ENCODE measurements at regions not wholly inside any gene's neighbourhood (a gene's known extent, or its start where the extent isn't known, plus 50 kb on each side); places are given as distances from the start of the nearest gene placed in this dataset.
"Not testable (repeated sequence)": the region's sequence is repeated elsewhere in the genome, so short reads cannot be mapped to it uniquely, and the experiment has no call there.

- intact Hi-C loops (cut with DNase I; ENCODE audit: low total_unique reads); H3K4me3 ChIP-seq (ENCODE audit: low read depth, poor library complexity, severe bottlenecking); DNase-seq (ENCODE audit: low spot score in 2 of 2): not testable (repeated sequence)
- 92 to 100% methylated on average over 1 of the region's 1 CpG for WGBS, 2 donors
These were observed 70.8 kb downstream of the TBC1D26 start for GRCh38 chr17:15802917-15803316.

DNA sequence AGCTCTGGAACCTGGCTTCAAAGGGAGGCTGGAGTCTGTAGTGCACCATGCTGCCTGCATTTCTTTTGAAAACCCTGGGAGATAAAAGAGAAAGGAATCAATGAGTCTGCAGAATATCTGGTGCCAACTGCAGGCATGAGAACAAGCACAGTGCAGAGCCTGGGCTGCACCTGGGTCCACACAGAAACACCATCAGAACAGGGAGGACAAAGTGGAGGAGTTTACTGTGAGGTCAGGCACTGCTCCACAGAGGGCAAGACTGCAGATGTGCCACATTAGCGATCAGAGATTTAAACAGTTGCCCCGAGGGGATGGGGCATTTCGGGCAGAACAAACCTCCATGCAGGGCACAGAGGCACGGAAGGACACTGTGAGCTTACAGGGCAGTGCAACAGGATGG is 74.7 kb downstream of the TBC1D26 start:
- intact Hi-C loops (cut with DNase I; ENCODE audit: low total_unique reads); H3K4me3 ChIP-seq (ENCODE audit: low read depth, poor library complexity, severe bottlenecking); DNase-seq (ENCODE audit: low spot score in 2 of 2): not testable (repeated sequence)
- WGBS, 2 donors, result 44 to 67% methylated on average over 3 of the region's 4 CpGs

- H3K4me3 ChIP-seq (ENCODE audit: low read depth, poor library complexity, severe bottlenecking); DNase-seq (ENCODE audit: low spot score in 2 of 2); intact Hi-C loops (cut with DNase I; ENCODE audit: low total_unique reads): not testable (repeated sequence)
- 82 to 86% methylated on average over 5 of the region's 7 CpGs for WGBS, 2 donors
These were observed 81.3 kb downstream of the TBC1D26 start for GRCh38 chr17:15813388-15813787.

DNA sequence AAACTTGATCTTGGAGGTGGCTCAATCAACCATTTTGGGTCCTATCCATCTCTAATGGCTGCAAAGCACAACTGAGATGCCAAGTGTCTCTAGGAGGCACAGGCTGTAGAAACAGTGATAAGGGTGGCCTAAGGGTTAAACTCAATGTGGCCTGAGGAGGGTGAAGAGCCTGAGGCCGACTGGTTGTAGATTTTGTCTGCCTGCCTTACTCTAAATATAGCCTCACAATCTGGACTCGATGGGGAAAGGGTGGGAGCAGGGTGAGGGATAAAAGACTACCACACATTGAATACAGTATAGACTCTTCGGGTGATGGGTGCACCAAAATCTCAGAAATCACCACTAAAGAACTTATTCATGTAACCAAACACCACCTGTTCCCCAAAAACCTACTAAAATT is 81.9 kb downstream of the TBC1D26 start:
- H3K4me3 ChIP-seq (ENCODE audit: low read depth, poor library complexity, severe bottlenecking); intact Hi-C loops (cut with DNase I; ENCODE audit: low total_unique reads); DNase-seq (ENCODE audit: low spot score in 2 of 2): not testable (repeated sequence)
- 43 to 51% methylated on average over 2 to 3 of the region's 3 CpGs for WGBS, 2 donors

- peak in 1 of 2 donors; percentile 65 for DNase-seq (ENCODE audit: low spot score in 2 of 2)
- 93 to 95% methylated on average over 20 of the region's 20 CpGs for WGBS, 2 donors
- H3K4me3 ChIP-seq (ENCODE audit: low read depth, poor library complexity, severe bottlenecking); intact Hi-C loops (cut with DNase I; ENCODE audit: low total_unique reads): not testable (repeated sequence)
These were observed 85.8 kb downstream of the TBC1D26 start for GRCh38 chr17:15817861-15818260.

GRCh38 chr17:15822280-15822679 is 90.2 kb downstream of the TBC1D26 start:
- WGBS, 2 donors, result 74 to 92% methylated on average over 3 to 4 of the region's 5 CpGs
- intact Hi-C loops (cut with DNase I; ENCODE audit: low total_unique reads); H3K4me3 ChIP-seq (ENCODE audit: low read depth, poor library complexity, severe bottlenecking): not testable (repeated sequence)
- peak in 1 of 2 donors; percentile 29 for DNase-seq (ENCODE audit: low spot score in 2 of 2)

DNA sequence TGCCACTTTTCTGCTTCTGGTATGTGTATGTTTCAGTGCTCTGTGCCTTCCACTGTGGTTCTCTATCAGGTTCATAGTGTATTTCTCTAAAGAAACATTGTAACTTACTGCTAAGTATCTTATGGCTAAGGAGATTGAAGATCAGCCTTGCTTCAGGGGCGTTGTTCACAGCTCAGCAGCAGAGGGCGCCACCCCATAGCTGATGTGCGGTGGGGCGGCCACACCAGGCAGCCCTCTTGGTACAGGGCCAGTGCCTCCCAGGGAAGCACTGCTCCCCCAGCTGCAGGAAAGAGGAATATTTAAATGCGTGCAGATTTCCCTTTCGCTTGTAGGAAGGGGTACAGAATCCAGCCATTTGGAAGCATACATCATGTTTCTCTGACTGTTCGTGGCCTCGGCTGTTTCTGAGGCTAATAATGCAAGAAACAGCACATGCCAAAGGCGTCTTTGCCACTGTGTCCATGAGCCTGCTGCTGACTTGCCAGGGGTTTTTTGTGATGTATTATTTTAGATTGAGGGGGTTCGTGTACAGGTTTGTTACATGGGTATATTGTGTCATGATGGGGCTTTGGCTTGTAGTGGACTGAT is 96.7 kb downstream of the TBC1D26 start:
- intact Hi-C loops (cut with DNase I; ENCODE audit: low total_unique reads); H3K4me3 ChIP-seq (ENCODE audit: low read depth, poor library complexity, severe bottlenecking): not testable (repeated sequence)

DNA sequence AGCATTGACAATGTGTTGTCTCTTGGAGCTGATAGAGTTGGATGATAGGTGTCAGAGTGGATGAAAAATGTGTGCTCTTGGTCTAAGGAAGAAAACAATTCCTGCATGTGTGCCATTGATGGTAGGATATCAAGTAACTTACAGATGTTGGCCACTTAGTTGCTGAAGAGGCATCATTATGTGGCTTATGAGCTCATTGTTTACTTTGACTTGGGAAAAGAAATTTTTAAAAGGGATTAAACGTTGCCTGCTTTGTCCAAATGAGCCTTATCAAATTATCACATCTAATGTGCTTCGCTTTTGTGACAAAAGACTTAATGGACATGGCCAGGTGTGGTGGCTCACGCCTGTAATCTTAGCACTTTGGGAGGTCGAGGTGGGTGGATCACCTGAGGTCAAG is 98.1 kb downstream of the TBC1D26 start:
- peak in 1 of 2 donors; percentile 25 for DNase-seq (ENCODE audit: low spot score in 2 of 2)
- intact Hi-C loops (cut with DNase I; ENCODE audit: low total_unique reads); H3K4me3 ChIP-seq (ENCODE audit: low read depth, poor library complexity, severe bottlenecking): not testable (repeated sequence)
- 73 to 83% methylated on average over 4 of the region's 4 CpGs for WGBS, 2 donors

More for the DNA sequence above, 96.7 kb downstream of the TBC1D26 start:
- 5 to 7% methylated on average over 8 to 9 of the region's 10 CpGs for WGBS, 2 donors
- DNase-seq (ENCODE audit: low spot score in 2 of 2), result peak; percentile 67 to 94
- TF ChIP-seq, protein P1, sequence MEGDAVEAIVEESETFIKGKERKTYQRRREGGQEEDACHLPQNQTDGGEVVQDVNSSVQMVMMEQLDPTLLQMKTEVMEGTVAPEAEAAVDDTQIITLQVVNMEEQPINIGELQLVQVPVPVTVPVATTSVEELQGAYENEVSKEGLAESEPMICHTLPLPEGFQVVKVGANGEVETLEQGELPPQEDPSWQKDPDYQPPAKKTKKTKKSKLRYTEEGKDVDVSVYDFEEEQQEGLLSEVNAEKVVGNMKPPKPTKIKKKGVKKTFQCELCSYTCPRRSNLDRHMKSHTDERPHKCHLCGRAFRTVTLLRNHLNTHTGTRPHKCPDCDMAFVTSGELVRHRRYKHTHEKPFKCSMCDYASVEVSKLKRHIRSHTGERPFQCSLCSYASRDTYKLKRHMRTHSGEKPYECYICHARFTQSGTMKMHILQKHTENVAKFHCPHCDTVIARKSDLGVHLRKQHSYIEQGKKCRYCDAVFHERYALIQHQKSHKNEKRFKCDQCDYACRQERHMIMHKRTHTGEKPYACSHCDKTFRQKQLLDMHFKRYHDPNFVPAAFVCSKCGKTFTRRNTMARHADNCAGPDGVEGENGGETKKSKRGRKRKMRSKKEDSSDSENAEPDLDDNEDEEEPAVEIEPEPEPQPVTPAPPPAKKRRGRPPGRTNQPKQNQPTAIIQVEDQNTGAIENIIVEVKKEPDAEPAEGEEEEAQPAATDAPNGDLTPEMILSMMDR (IDR thresholded peaks at IDR 0.05), result peak in 1 of 3 donors; percentile 48

GRCh38 chr17:15831182-15831581 is 99.1 kb downstream of the TBC1D26 start:
- peak in 1 of 2 donors; percentile 37 for DNase-seq (ENCODE audit: low spot score in 2 of 2)
- H3K4me3 ChIP-seq (ENCODE audit: low read depth, poor library complexity, severe bottlenecking); intact Hi-C loops (cut with DNase I; ENCODE audit: low total_unique reads): not testable (repeated sequence)
- WGBS, 2 donors, result 60 to 70% methylated on average over 6 of the region's 6 CpGs

- 79 to 80% methylated on average over 11 of the region's 11 CpGs for WGBS, 2 donors
These were observed 100.9 kb downstream of the TBC1D26 start for GRCh38 chr17:15832921-15833480.

GRCh38 chr17:15833890-15834289 is 101.8 kb downstream of the TBC1D26 start:
- peak in 1 of 2 donors; percentile 59 for DNase-seq (ENCODE audit: low spot score in 2 of 2)
- 45 to 66% methylated on average over 4 to 5 of the region's 5 CpGs for WGBS, 2 donors
- H3K4me3 ChIP-seq (ENCODE audit: low read depth, poor library complexity, severe bottlenecking); intact Hi-C loops (cut with DNase I; ENCODE audit: low total_unique reads): not testable (repeated sequence)

More at GRCh38 chr17:15832921-15833480, 100.9 kb downstream of the TBC1D26 start:
- DNase-seq (ENCODE audit: low spot score in 2 of 2), result peak in 1 of 2 donors; percentile 58
- H3K4me3 ChIP-seq (ENCODE audit: low read depth, poor library complexity, severe bottlenecking); intact Hi-C loops (cut with DNase I; ENCODE audit: low total_unique reads): not testable (repeated sequence)

GRCh38 chr17:15835481-15835880 is 103.4 kb downstream of the TBC1D26 start:
- DNase-seq (ENCODE audit: low spot score in 2 of 2), result peak in 1 of 2 donors; percentile 39
- H3K4me3 ChIP-seq (ENCODE audit: low read depth, poor library complexity, severe bottlenecking); intact Hi-C loops (cut with DNase I; ENCODE audit: low total_unique reads): not testable (repeated sequence)
- 79 to 86% methylated on average over 3 to 4 of the region's 4 CpGs for WGBS, 2 donors

- WGBS, 2 donors, result 69 to 73% methylated on average over 4 to 10 of the region's 12 CpGs
These were observed 104.3 kb downstream of the TBC1D26 start for GRCh38 chr17:15836249-15836982.

GRCh38 chr17:15836991-15837390 is 104.9 kb downstream of the TBC1D26 start:
- 84 to 86% methylated on average over 5 of the region's 5 CpGs for WGBS, 2 donors
- DNase-seq (ENCODE audit: low spot score in 2 of 2); intact Hi-C loops (cut with DNase I; ENCODE audit: low total_unique reads); H3K4me3 ChIP-seq (ENCODE audit: low read depth, poor library complexity, severe bottlenecking): not testable (repeated sequence)

More at GRCh38 chr17:15836249-15836982, 104.3 kb downstream of the TBC1D26 start:
- DNase-seq (ENCODE audit: low spot score in 2 of 2); intact Hi-C loops (cut with DNase I; ENCODE audit: low total_unique reads); H3K4me3 ChIP-seq (ENCODE audit: low read depth, poor library complexity, severe bottlenecking): not testable (repeated sequence)

Data from lower leg skin (tissue), 4 donors.